ENCODE measurements at regions not wholly inside any gene's neighbourhood (a gene's known extent, or its start where the extent isn't known, plus 50 kb on each side); places are given as distances from the start of the nearest gene placed in this dataset.

- TF ChIP-seq CTCF (IDR thresholded peaks at IDR 0.05) (no peak), EZH2 (IDR thresholded peaks at IDR 0.05; ENCODE audit: borderline replicate concordance, insufficient read depth, low read depth, low read length, poor library complexity, severe bottlenecking) (no peak)
These were observed 89.7 kb upstream of the DHRS4 start for GRCh38 chr14:23863836-23864235.

Measured in B cell (primary cell).